ENCODE measurements at regions not wholly inside any gene's neighbourhood (a gene's known extent, or its start where the extent isn't known, plus 50 kb on each side); places are given as distances from the start of the nearest gene placed in this dataset.

DNA sequence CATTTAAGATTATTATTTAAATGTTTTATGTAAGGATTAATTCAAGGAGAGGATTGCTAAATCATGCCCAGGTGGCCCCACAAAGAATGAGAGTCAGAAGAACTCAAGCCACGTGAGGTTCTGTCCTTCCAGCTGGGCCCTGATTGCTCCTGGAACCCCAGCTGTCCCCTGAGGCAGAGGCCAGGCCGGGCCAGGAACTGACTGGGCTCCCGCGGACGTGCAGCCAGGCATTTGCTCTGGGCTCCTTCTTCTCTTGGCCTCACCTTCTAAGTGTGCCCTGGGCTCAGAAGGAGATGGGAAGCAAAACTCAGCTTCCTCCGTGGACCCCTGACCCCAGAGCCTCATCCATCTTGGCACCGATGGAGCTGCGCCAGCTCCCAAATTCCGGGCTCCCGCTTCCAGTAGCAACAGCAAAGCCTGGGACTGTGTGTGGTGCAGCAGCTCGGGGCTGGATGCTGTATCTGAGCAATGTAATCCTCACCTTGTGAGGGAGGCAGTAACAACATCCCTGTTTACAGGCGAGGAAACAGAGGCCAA is 250.6 kb upstream of the PPP2R2D start:
- DNase-seq (ENCODE audit: low read depth, low spot score), result peak; percentile 48

DNA sequence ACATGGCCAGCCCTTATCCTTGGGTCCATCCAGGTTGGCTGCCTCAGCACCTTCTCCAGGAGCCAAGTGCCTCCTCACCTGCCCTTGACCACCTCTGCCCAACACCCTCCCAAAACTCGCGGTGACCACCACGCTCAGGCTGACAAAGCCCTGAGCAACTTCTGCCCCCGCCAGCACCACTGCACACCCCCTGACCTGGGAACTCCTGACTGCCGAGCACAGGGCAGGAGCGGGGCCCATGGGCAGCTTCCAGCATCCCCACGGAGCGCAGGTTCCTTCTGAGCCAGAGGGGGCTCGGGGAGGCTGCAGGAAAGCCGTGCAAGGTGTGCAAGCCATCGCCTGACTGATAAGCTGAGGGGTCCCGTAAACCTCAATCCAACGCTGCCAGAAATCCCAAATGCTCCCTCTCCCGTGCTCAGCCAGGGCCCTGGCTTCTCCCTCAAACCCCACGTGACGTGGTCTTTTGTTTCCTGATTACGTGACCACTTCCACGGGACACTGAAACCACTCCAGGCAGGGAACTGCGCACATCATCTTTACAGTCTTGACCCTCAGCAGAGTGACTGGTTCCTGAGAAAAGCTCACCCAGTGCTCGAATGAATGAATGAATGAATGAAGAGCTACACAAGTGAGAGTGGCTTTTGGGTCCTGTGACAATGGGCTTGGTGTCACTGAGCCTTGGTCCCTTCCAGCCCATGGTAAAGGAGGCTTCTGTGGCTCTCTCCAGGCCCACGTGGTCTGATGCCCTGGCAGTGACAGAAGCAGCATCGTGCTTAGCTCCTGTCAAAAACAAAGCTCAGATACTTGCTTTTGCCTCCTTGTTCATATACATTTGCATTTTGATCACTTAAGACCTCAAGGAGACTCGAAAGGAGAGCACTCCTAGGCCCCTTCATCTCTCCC is 249.8 kb upstream of the PPP2R2D start:
- no peak for DNase-seq (ENCODE audit: low read depth, low spot score)

DNA sequence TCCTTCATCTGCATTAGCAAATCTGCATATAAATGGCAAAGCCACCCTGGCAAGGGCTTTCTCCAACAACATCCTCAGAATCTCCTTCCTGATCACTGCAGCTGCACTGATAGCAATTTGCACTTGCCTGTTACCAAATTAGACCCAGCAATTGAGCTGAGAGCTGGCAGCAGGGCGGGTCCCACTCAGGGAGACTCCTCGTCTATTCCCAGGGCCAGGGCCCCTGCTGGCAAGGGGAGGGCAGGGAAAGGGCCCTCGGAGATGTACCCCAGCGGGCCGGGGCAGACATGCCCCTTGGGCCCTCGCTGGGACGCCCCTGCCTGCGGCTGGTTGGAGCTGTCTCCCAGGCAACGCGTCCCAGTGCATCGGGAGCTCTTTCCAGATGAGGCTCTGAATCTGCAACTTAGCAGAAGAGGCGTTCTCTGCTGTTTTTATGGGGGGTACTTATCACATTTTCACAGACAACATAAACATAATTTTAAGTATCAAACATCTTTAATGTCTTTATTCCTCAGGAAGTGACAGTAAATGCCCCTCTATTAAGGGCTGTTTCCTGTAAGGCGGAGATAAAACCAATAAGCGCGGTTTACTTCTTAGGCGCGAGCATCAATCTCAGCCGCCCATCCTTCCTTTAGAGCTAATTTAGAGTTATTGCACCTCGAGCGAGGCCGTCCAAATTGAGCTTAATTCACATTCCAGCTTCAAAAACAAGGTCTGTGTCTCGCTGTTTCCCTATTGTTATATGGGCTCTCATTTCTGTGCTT is 249.0 kb upstream of the PPP2R2D start:
- DNase-seq (ENCODE audit: low read depth, low spot score), result peak; percentile 63

DNA sequence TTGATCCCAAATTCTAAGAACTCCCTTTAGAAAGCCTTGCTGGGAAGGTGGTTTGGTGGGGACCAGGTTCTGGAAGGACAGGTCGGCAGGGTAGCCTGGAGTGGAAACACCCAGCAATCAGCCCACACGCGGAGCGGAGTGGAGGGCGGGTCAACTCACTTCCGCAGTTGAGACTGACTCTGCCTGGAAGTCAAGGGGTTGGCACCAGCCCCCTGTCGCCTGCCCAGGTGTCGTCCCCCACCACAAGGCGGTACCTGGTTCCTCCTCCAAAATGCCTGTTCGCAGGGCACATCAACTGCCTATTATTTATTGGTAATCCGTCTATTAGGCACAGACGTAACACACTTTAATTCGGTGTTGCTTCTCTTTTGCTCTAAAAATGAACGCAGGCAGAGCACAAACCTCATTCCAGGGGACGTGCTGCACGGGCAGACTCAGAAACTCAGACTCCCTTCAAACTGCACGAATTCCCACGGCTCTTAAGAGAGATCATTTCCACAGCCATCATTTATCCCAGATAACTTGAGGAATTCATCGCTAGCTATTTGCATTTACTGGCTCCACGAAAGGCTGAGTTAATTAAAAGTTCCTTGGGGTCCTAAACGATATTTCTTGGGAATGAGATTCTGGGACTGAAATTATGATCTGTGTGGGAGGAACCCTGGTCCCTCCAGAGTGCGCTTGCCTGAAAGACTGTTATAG is 248.2 kb upstream of the PPP2R2D start:
- no peak for DNase-seq (ENCODE audit: low read depth, low spot score)

DNA sequence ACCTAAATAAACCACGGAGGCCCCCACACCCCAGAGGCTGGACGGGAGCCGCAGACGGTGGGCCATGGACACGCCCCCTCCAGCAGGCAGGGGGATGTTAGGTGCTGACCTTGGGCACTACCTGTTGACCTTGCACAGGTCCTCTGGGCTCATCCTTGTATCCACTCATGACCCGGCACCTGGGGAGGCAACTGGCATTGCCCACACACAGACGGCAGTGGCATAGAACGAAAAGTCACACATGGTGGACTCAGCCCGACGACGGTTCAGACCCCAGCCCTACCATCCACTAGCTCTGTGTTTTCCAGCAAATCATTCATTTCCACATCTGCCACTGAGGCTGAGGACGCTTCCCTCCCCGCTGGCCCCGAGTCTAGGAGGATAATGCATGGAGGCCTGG is 247.7 kb upstream of the PPP2R2D start:
- DNase-seq (ENCODE audit: low read depth, low spot score), result no peak

DNA sequence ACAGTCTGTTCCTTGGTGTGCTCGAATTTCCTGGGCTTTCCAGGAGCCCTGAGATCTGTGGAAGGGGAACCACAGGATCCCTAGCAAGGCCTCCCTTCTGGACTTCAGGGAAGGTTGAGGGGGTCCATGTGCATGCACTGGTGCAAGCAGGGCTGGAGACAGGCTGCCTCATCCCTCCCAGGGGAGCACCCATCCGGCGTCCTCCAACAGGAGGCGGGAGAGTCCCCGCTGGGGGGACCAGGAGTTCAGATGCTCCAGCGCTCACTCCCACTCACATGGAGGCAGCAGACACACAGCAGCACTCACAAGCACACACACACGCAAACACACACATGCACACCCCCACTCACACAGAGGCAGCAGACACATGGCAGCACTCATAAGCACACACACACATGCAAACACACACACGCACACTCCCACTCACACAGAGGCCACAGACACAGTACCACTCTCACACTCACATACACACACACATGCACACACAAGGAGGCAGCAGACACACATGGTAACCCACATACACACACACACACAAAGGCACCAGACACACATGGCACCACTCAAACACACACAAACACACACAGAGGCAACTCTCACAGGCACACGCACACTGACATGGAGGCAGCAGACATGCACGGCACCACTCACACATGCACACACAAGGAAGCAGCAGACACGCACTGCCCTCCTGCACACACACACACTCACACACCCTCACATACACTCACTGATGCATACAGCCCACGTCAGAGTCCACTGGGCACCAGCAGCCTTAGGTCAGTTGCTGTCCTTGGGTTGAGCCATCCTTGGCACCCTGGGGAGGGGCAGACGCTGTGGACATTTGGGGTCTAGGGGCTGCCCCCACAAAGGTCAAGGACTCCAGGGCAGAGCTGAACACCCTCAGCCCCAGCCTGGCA is 247.0 kb upstream of the PPP2R2D start:
- no peak for DNase-seq (ENCODE audit: low read depth, low spot score)

DNA sequence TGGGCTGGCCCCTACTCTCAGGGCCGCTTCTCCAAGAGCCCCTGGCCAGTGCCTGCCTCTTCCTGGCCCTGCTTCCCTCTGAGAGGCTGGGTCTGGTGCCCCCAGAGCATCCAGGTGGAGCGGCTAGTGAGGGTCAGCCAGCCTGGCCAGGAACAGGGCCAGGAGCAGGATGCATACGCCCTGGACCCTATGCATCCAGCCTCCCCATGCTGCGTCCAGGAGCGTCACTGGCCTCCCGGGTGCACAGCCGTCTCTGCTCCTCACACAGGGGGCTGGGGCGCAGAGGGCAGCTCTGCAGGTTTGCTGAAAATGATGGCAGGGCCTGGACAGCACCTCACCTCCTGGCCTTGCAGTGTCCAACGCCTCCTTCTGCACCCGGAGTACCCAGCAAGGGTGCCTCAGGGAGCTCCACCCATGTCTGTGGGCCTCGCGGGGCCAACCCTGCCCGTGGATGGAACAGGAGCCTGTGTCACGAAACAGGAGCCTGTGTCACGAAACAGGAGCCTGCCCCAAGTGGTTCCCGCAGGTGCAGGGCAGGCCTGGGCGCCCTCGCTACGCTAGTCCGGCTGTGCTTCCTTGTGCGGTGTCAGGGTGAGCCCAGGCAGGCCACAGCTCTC is 246.2 kb upstream of the PPP2R2D start:
- no peak for DNase-seq (ENCODE audit: low read depth, low spot score)

DNA sequence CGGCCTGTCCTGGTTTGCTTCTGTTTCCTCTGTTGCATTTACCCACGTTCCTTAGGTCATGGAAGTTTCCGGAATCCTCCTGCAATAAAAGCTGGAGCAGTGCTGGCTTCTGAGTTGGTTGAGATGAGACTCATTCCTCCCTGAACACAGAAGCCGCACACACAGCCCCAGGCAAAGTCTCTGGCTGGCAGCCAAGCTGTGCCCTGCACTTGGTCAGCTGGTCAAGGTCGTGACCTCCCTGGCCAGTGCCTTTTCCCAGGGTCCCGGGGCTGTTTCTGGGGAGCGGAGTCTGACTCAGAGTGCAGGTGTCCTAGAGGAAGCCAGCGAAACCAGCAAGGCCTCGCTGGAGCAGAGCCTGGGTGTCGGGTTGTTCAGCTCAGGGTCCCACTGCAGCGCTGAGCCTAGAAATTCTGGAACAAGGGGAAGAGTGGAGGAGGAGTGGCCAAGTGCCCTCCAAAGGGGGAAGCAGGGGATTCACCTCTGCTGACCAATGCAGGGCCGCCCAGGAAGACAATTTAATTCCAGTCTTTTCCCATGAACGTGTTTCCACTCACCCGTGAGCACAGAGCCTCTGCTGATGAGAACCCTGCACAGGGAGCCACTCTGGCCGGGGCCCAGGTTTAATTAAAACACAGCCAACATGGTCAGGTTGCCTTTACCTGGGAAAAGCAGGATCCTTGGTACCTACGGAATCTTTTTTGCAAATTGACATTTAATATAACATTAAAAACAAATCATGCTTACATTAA is 245.5 kb upstream of the PPP2R2D start:
- peak; percentile 39 for DNase-seq (ENCODE audit: low read depth, low spot score)

DNA sequence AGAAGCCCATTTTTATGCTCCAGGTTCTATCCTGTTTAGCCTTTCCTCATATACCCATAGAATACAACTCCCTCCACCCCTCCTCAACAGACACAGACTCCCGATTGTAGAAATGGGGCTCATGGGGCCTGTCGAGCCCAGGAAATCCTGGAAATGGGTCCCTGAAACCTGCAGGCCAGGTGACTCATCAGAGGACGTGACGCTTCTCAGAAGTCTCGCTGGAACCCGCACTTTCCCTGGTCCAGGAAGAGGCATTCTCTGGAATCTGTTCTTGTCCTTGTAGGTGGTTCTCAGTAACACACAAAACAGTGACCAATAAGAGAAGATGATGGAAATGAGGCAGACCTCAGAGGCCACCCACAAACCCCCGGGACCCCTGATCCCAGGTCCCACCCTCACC is 244.8 kb upstream of the PPP2R2D start:
- DNase-seq (ENCODE audit: low read depth, low spot score), result no peak

DNA sequence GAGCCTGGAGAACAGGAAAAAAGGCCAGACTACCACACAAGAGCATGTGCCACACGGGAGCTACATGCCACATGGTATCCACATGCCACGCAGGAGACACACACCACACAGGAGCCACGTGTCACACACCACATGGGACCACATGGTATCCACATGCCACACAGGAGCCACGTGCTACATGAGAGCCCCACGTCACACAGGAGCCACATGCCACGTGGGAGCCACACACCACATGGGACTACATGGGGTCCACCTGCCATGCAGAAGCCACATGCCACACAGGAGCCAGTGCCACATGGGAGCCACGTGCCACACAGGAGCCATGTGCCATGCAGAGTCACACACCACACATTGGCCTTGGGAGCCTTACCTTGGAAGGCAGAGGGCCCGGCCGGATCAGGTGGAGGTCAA is 244.4 kb upstream of the PPP2R2D start:
- no peak for DNase-seq (ENCODE audit: low read depth, low spot score)

DNA sequence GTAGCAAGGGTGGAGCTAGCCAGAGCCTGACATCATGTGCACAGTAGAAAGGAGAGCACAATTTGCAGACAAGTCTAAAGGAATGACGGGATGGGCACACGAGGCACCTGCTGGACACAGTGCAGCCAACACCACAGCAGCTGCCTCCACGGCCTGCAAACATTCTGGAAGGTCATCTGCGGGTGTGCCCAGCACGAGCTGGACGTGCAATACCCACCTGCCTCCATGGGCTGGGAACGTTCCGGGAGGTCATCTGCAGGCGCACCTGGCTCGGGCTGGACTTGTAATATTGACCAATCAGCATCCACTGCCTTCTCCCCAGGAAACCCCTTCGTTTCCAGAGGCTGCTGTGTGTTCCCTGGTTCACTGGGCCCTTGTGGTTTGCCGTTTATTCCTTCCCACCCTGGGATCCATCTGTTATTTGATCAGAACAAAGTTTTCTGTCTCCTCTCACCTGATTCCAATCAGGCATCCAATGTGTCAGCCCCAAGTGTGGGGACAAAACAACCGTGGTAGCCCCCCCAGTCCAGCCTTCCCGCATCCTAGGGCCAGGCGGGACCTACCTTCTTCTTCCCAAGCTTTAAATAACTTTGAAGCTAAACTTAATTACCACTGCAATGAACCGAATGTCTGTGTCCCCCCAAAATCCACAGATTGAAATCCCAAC is 243.4 kb upstream of the PPP2R2D start:
- DNase-seq (ENCODE audit: low read depth, low spot score), result no peak

DNA sequence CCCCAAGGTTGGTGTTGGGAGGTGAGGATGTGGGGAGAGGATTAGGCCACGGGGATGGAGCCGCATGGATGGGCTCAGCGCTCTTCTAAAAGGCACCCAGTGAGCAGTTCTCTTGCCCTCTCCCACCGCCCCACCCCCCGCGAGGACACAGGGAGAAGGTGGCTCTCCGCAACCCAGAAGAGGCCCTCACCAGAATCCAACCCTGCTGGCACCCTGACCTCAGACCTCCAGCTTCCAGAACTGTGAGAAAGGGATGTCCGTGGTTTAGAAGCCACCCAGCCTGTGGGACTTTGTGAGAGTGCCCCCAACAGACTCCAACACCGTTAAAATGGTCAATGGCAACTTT is 242.8 kb upstream of the PPP2R2D start:
- no peak for DNase-seq (ENCODE audit: low read depth, low spot score)

DNA sequence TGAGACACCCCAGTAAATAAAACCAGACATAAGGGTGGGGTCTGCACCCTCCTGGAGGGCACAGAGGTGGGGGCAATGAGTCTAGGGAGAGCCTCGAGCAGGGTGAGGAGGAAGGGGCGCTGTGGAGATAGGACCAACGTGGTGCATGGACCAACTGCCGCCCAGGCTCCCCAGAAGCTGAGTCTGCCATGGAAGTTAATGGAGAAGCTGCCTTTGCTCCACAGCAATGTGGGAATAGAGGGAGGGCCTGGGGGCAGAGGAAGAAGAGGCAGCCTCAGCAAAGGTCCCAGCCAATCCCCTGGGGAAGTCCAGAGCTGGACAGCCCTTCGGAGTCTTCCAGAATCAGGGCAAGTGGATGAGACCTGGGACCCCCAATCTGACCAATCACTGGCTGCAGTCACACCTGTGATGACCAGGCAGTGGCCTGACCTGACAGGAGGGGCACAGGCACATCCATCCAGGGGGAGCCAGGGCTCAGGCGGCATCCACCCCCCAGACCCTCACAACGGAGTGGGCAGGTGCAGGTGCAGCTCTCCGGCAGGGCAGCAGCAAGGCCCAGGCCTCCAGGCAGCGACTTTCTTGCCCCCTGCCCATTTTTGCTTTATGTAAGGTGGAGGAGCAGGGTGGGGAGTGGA is 242.2 kb upstream of the PPP2R2D start:
- DNase-seq (ENCODE audit: low read depth, low spot score), result no peak

DNA sequence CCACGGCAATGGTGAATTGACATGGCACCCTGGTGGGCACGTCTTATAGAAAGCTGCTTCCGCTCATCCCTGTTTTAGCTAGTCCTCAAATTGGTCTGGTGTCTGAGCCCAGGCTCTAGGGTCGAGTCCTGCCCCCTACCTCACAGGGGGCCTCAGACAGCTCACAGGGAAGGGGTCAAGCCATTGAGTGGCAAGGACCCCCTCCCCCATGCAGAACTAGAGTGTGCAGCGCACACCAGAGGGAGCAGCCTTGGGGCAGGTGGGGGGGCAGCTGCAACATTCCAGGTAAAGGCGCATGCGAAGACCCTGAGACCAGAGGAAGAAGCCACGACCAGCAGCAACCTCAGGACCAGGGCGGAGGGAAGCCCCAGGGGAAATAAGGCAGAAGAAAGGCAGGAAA is 240.4 kb upstream of the PPP2R2D start:
- DNase-seq (ENCODE audit: low read depth, low spot score), result no peak

DNA sequence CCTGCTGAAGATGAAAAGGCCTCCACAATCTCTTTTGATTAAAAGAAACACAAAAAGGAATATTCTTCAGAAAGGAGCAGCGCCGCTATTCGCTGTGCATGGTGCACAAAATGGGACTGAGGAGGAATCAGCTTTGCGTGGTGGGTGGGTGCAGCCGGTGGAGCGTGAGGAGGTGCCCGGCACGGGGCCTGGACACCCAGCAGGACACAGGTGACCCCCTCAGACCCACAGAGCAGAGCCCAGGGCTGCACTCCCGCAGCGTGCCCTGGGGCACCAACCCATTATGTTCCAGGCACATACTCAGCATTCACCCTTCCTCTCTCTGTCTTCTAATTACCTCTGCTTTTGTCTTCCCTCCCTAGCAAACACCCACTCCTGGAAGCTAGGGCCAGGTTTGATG is 238.0 kb upstream of the PPP2R2D start:
- peak; percentile 81 for DNase-seq (ENCODE audit: low read depth, low spot score)

DNA sequence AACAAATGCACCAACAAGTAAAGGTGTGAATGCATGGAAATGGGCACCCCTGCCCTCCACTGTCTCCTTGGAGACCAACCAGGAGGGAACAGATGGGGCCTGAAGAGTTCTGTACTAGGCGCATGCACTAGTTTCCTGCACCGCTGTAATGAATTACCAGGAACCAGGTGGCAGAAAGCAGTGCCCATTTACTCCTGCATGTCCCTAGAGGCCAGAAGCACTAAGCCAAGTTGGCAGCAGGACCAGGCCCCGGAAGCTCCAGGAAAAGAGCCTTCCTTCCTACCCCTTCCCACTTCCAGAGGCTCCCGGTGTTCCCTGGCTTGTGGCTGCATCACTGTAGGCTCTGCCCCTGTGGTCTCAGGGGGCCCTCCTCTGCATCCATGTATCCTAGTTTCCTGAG is 237.5 kb upstream of the PPP2R2D start:
- peak; percentile 31 for DNase-seq (ENCODE audit: low read depth, low spot score)

DNA sequence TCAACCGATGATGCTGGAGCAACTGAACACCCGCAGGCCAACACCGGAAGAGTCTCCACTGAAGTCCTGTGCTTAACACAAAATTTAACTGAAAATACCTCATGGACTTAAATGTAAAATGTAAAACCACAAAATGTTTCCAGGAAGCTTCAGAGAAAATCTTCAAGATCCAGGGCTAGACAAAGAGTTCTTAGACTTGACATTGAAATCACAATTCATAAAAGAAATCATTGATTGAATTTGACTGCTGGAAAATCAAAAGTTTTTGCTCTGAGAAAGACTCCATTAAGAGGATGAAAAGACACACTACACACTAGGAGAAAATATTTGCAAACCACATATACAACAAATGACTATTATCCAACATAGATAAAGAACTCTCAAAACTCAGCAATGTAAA is 234.7 kb upstream of the PPP2R2D start:
- DNase-seq (ENCODE audit: low read depth, low spot score), result no peak

DNA sequence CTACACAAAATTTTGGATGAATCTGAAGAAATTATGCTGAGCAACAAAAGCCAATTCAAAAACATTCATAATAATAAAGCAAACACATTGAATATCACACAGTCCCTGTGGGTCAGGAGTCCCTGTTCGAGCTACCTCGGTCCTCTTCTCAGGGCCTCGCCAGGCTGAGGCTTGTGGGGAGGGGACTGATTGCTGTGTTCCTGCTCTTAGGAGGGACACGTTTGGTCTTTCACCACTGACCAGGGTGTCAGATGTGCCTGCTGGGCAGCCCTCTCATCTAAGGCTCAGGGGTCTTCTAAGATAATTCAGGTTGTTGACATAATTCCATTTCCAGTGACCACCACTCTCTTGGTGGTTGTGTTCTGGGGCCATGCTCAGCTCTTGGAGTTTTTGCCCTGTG is 233.8 kb upstream of the PPP2R2D start:
- DNase-seq (ENCODE audit: low read depth, low spot score), result no peak

DNA sequence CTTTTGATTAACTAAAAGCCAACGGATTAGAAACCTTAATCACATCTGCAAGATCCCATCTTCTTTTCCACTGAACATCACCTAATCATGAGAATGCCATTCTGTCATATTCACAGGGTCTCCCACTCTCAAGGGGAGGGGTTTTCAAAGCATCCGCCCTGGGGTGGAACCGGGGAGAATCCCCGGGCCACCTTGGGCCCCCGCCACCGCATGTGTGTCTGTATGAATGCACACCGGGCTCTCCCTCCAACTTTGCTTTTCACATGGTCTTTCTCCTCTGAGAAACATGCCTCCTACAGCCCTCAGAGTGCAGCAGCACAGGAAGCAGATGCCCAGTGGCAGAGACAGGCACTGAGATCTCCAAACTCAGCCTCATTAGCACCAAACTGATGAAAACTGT is 233.2 kb upstream of the PPP2R2D start:
- no peak for DNase-seq (ENCODE audit: low read depth, low spot score)
